PFSK-1 (cell line): ENCODE measurements at regions not wholly inside any gene's neighbourhood (a gene's known extent, or its start where the extent isn't known, plus 50 kb on each side); places are given as distances from the start of the nearest gene placed in this dataset.

Experiments
- FOXP2 ChIP-seq: optimal IDR thresholded peaks from 2 replicates; pipeline ENCODE3; 2011; ENCODE audit warnings: borderline replicate concordance, control low read depth, inconsistent platforms; ENCODE audit not compliant: insufficient read depth; ENCODE audit errors: extremely low read length, extremely low read depth
- POLR2AphosphoS5 ChIP-seq: IDR thresholded peaks from 2 replicates; pipeline ENCODE4 v1.6.1; 2012; ENCODE audit warnings: low read depth, mild to moderate bottlenecking, control low read depth, low read length, moderate library complexity
- SIN3A ChIP-seq: IDR thresholded peaks from 2 replicates; pipeline ENCODE4 v1.6.1; 2012; ENCODE audit warnings: mild to moderate bottlenecking, low read length, moderate library complexity, borderline replicate concordance; ENCODE audit not compliant: insufficient read depth
- TAF1 ChIP-seq: IDR thresholded peaks from 2 replicates; pipeline ENCODE4 v1.6.1; 2012; ENCODE audit warnings: low read length, control low read depth, borderline replicate concordance; ENCODE audit not compliant: insufficient read depth
- TF ChIP-seq, protein P1 (sequence below), 2 experiments: IDR thresholded peaks; 2 replicates each; pipeline versions ENCODE4 v1.6.1 to v1.8.0; 2011 to 2012; ENCODE audit warnings: low read depth in 2 of 2, low read length in 2 of 2, control low read depth in 1 of 2, inconsistent platforms in 1 of 2, mild to moderate bottlenecking in 1 of 2, moderate library complexity in 1 of 2; ENCODE audit not compliant: insufficient read depth in 1 of 2

DNA sequence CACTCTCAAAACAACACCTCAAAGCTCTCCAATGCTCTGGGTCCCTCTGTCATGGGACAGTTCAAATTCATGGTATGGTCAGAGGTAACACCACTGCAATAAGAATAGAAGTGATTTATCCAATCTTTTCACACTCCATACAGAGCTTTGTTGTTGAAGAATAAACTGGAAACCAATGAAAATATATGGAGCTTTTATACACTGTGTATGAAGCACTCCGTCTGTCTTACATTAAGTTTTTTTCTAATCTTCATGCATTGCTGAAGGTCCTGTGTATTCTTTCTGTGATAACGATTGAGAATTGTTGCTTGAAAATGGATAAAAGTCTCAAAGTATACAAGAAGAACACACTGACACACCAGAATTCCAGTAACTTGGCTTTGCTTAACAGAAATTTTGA, 603.7 kb upstream of the LUZP2 start:
- TF ChIP-seq, protein P1, sequence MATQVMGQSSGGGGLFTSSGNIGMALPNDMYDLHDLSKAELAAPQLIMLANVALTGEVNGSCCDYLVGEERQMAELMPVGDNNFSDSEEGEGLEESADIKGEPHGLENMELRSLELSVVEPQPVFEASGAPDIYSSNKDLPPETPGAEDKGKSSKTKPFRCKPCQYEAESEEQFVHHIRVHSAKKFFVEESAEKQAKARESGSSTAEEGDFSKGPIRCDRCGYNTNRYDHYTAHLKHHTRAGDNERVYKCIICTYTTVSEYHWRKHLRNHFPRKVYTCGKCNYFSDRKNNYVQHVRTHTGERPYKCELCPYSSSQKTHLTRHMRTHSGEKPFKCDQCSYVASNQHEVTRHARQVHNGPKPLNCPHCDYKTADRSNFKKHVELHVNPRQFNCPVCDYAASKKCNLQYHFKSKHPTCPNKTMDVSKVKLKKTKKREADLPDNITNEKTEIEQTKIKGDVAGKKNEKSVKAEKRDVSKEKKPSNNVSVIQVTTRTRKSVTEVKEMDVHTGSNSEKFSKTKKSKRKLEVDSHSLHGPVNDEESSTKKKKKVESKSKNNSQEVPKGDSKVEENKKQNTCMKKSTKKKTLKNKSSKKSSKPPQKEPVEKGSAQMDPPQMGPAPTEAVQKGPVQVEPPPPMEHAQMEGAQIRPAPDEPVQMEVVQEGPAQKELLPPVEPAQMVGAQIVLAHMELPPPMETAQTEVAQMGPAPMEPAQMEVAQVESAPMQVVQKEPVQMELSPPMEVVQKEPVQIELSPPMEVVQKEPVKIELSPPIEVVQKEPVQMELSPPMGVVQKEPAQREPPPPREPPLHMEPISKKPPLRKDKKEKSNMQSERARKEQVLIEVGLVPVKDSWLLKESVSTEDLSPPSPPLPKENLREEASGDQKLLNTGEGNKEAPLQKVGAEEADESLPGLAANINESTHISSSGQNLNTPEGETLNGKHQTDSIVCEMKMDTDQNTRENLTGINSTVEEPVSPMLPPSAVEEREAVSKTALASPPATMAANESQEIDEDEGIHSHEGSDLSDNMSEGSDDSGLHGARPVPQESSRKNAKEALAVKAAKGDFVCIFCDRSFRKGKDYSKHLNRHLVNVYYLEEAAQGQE (IDR thresholded peaks at IDR 0.05; ENCODE audit: insufficient read depth in 1 of 2, low read depth in 2 of 2, low read length in 2 of 2) = no peak
- TF ChIP-seq SIN3A (no peak), POLR2AphosphoS5 (no peak), TAF1 (no peak), FOXP2 (no peak)

DNA sequence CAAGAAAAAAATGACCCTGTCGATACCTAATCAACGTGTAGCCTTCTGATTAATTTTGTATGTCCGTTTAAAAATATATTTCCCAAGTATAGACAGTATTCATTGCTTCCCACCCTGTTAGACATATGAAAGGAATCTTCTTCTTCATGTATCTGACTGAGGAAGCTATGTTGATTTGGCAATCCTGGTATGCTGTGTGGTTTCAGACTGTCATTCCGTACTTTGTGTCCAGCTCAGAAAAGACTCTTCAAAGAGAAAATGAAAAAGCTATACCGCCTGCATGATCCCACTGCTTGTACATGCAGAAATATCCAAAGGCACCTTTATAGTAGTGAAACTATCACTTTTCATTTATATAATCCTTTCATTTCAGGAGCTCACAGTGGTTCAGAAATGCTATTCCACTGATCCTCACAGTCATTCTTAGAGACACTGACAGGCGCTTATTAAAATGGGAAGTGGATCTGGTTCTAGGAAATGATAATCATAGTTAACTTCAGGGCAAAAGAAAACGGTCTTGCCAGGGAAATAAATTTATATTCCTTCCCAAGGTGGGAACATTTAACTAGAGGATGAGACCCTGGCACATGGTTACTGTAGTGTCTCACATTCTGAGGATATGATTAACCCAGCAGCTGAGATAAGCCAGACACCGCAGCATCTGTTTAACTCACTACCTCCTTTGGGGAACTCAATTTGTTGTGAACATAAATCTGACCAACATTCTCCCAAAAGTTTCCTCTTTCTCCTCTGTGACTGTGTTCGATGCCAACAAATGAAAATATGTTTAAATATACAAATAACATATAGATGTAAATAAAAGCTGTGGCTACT, 599.2 kb upstream of the LUZP2 start:
- TF ChIP-seq, protein P1 (IDR thresholded peaks at IDR 0.05; ENCODE audit: insufficient read depth in 1 of 2, low read depth in 2 of 2, low read length in 2 of 2) = no peak
- no peak for TF ChIP-seq FOXP2
- TF ChIP-seq SIN3A = no peak
- no peak for TF ChIP-seq POLR2AphosphoS5
- no peak for TF ChIP-seq TAF1

DNA sequence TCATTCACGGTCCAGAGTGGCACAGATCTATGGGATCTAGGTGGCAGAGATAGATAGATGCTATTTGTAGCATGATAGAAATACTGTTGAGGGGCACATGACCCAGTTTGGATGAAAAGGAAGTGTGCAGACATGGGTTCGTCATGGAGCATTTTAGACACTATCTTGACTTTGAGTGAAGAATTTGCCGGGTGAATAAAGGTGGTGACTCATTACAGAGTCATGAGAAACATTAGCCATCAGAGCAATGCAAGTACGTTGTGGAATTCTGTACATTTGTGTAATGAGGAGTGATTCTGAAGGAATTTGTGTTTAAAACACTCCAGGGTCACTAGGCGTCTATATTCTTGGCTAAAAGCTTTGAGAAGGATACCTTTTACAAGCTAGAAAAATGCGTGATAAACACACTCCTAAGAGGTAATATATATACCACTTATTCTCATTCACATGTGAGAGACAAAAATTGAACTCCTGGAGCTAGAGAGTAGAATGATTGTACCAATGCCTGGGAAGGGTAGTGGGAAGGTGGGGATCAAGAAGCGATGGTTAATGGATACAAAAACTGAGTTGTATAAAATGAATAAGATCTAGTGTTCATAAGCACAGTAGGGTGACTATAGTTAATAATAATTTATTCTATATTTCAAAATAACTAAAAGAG, 593.7 kb upstream of the LUZP2 start:
- TF ChIP-seq FOXP2 = no peak
- no peak for TF ChIP-seq TAF1
- TF ChIP-seq, protein P1 (IDR thresholded peaks at IDR 0.05; ENCODE audit: insufficient read depth in 1 of 2, low read depth in 2 of 2, low read length in 2 of 2) = no peak
- TF ChIP-seq SIN3A = no peak
- no peak for TF ChIP-seq POLR2AphosphoS5

GRCh38 chr11:23919455-23919854, 577.4 kb upstream of the LUZP2 start:
- TF ChIP-seq, protein P1 (IDR thresholded peaks at IDR 0.05; ENCODE audit: insufficient read depth in 1 of 2, low read depth in 2 of 2, low read length in 2 of 2) = no peak
- TF ChIP-seq POLR2AphosphoS5 = no peak
- TF ChIP-seq TAF1 = no peak
- TF ChIP-seq SIN3A = no peak
- TF ChIP-seq FOXP2 = no peak
